Fibroblast of skin of right quadriceps (primary cell): ENCODE measurements at regions not wholly inside any gene's neighbourhood (a gene's known extent, or its start where the extent isn't known, plus 50 kb on each side); places are given as distances from the start of the nearest gene placed in this dataset.
A peak's percentile ranks its signal among the peaks of the same experiment; 100 is the strongest.
"Not testable (repeated sequence)": the region's sequence is repeated elsewhere in the genome, so short reads cannot be mapped to it uniquely, and the experiment has no call there.

Experiments
- DNase-seq: peaks from one replicate; pipeline ENCODE4 v3.0.0-alpha.2; 2013

- DNase-seq, result no peak
Observed at GRCh38 chr6:121695329-121695728, 259.9 kb downstream of the GJA1 start.

DNA sequence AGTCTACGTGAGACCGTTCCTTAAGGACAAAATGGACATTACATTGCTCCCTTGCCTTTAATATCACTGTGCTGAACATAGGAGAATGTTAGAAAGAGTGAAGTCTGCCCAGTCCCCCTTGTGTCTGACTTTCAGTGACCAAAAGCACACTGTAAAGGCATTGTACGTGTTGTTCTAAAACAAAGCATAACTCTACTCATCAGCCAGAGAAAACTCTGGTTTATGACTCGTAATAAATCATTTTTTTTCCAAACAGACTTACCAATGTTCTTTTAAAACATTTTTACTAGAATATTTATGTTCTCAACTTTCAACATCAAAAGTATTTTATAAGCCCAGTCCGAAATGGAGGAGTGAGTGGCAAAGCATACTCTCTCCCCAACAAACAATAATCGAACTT, 262.5 kb downstream of the GJA1 start:
- no peak for DNase-seq

GRCh38 chr6:121698617-121699016, 263.2 kb downstream of the GJA1 start:
- no peak for DNase-seq

GRCh38 chr6:121703129-121703528, 267.7 kb downstream of the GJA1 start:
- DNase-seq, result not testable (repeated sequence)

DNA sequence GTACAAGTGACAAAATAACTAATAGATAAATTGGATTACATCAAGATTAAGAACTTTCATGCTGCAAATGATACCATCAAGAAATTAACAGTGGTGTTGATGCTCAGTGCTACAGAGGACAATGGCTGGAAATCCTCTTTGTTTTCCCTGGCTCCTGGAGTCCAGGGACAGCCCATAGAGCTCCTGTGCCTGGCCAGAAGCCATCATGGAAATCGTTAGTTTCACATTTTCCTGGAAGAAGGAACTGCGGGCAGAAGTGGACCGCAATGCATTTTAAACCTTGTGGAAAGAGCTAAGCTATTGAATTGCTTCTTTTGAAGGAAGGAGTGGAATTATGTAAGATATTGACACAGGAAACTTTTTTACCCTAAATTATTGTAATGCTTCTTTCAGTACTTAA, 276.0 kb downstream of the GJA1 start:
- DNase-seq, result no peak

DNA sequence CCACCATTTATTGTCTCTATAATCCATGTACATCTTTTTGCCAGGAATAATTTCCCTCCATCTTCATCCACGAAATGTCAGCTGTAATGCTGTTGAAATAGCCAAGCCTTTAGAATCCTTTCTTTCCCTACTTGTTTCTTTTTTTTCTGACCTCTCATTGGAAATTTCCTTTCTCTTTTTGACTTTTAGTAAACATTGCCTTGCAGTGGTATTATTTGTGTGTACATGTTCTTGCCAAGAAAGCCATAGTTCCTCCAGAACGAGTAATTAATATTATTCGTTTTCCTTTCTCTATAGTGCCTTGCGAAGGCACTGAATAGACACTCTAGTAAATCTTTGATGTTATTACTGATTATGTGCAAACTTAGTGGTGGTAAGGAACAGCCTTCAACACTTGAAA, 282.2 kb downstream of the GJA1 start:
- DNase-seq, result no peak

- DNase-seq, result not testable (repeated sequence)
Observed at GRCh38 chr6:121720867-121721266, 285.4 kb downstream of the GJA1 start.

DNA sequence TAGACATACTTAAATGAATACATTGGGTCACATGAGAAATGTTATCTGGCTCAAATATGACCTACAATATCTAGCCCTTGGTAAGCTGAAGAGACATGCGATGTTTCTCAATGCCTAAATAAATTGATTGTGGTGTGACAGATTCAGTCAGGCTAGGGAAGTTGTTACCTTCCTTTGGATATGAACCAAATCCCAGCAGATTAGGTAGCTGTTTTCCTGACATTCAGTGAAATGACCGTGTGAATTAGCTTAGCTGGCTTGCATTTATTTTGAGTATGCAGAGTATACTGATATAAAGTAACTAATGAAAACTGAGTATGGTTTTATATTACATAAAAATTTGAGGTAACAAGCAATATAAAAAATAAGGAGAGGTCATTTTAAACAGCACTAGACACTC, 288.2 kb downstream of the GJA1 start:
- DNase-seq, result no peak

GRCh38 chr6:121724576-121724975, 289.1 kb downstream of the GJA1 start:
- DNase-seq, result no peak

DNA sequence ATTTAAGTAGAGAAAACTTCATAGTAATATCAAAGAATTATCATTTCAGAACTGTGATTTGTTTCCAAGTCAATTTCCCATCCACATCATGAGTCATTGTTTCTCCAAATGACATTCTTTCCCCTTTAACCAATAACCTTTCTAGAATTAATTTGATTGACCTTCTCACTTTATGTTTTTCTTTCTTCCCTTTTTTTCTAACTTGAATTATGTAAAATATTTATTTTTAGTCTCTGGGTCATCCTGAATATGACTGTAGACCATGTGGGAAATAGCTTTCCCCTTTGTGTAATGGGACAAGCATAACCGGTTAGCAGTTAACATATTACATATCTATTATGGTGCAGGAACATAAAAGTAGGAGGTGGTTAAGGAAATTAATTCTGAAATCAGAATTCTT, 291.1 kb downstream of the GJA1 start:
- DNase-seq, result no peak

- no peak for DNase-seq
Observed at GRCh38 chr6:121730616-121731015, 295.2 kb downstream of the GJA1 start.

DNA sequence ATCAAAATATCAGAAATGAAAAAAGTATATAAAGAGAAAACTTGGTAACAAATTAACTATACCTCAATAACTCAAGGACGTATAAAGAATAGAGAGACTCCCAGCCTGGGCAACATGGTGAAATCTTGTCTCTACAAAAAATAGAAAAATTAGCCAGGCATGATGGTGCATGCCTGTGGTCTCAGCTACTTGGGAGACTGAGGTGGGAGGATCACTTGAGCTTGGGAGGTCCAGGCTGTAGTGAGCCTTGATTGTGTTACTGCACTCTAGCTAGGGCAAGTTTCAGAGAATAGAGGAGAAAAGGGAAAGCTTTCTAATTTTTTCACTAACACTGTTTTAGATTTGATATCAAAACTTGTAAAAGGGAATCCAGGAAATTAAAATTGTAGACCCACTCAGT, 295.9 kb downstream of the GJA1 start:
- no peak for DNase-seq

DNA sequence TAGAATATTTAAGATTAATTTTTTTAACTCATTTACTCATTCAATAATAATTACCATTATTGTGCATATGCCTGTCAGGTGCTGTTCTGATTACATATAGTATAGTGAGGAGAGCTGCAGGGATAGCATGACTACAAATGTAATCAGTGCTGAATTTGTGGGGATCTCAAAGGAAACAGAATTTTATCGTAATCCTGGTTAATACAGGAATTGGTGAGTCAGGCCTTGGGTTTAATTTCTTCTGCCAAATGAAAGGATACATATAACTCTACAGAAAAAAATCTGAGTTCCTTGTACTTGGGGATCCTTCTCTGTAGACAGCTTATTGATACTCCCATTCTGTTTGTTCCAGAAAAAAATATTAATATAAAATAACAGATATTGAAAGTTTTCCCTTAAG, 297.2 kb downstream of the GJA1 start:
- peak; percentile 19 for DNase-seq

GRCh38 chr6:121733234-121733633, 297.8 kb downstream of the GJA1 start:
- peak; percentile 49 for DNase-seq

GRCh38 chr6:121740188-121740587, 304.7 kb downstream of the GJA1 start:
- DNase-seq, result not testable (repeated sequence)

DNA sequence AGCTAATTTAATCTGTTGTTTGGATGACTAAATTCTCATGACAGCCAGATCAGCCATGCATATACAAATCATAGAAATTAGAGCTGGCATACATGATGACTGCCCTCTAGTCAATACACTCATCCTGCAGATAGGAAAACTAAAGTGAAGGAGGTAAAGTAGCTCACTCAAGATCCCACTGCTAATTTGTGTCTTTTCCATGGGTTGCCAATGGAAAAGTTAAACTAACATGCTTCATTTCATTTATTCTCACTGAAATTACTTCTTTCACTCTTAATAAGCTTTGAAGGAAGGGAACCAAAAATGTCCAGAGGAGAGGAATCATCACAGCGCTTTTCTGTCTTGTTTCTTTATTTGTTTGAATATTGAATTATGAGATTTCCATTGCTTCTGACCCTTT, 308.2 kb downstream of the GJA1 start:
- DNase-seq, result no peak

- DNase-seq, result peak; percentile 55
Observed at GRCh38 chr6:121748376-121748775, 312.9 kb downstream of the GJA1 start.

- DNase-seq, result no peak
Observed at GRCh38 chr6:121748850-121749249, 313.4 kb downstream of the GJA1 start.

- DNase-seq, result no peak
Observed at GRCh38 chr6:121755485-121755884, 320.0 kb downstream of the GJA1 start.

GRCh38 chr6:121756666-121757065, 321.2 kb downstream of the GJA1 start:
- DNase-seq, result no peak

- no peak for DNase-seq
Observed at GRCh38 chr6:121759370-121759769, 323.9 kb downstream of the GJA1 start.

DNA sequence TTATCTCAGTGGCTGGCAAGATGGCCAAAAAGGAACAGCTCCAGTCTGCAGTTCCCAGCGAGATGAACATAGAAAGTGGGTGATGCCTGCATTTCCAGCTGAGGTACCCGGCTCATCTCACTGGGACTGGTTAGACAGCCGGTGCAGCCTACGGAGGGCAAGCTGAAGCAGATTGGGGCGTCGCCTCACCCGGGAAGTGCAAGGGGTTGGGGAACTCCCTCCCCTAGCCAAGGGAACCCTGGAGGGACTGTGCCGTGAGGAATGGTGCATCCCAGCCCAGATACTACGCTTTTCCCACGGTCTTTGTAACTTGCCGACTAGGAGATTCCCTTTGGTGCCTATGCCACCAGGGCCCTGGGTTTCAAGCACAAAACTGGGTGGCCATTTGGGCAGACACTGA, 324.7 kb downstream of the GJA1 start:
- DNase-seq, result no peak

DNA sequence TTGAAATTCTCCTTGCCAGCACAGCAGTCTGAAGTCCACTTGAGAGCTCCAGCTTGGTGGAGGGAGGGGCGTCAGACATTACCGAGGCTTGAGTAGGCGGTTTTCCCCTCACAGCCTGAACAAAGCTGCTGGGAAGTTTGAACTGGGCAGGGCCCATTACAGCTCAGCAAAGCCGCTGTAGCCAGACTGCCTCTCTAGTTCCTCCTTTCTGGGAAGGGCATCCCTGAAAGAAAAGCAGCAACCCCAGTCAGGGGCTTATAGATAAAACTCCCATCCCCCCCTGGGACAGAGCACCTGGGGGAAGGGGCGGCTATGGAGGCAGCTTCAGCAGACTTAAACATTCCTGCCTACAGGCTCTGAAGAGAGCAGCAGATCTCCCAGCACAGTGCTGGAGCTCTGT, 325.3 kb downstream of the GJA1 start:
- no peak for DNase-seq

- DNase-seq, result no peak
Observed at GRCh38 chr6:121764493-121764892, 329.0 kb downstream of the GJA1 start.

DNA sequence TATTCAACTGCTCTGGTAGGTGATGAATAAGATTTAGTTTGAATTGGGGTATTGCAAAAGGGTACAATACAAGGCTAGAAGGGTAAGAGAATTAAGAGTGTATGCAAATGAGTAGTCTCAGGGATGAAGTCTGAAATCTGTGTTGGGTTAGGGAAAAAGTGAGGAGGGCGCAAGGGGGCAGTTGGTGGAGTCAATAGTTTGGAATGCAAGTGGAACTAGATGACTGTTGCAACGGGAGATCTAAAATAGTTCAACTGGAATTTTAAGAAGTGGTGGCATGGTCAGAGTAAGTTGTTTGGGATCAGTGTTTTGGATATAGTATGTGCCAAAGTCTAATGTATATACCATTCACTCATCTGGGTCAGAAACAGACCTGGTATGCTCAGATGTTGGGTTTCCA, 329.6 kb downstream of the GJA1 start:
- peak; percentile 4 for DNase-seq

- DNase-seq, result no peak
Observed at GRCh38 chr6:121767211-121767610, 331.8 kb downstream of the GJA1 start.
